ENCODE measurements at regions not wholly inside any gene's neighbourhood (a gene's known extent, or its start where the extent isn't known, plus 50 kb on each side); places are given as distances from the start of the nearest gene placed in this dataset.

DNA sequence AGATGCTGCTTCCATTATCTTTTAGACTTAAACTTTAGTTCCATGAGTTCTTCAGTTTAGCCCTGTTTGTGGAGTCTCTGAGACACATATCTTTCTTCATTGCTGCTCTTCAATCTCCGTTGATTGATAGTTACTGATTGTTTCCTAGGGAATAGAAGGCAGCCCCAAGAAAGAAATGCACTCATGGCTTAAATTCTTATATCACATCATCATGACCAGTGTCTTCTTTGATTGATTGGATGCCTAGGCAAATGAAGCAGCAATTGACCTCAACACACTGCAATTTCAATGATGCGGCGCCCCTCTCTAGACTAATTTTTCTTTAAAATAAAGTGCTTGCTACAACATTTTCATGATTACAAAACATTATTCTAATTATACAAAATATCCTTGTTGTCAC lies 576.5 kb upstream of the VSTM2A start:
- no peak for DNase-seq (ENCODE audit: low spot score)

DNA sequence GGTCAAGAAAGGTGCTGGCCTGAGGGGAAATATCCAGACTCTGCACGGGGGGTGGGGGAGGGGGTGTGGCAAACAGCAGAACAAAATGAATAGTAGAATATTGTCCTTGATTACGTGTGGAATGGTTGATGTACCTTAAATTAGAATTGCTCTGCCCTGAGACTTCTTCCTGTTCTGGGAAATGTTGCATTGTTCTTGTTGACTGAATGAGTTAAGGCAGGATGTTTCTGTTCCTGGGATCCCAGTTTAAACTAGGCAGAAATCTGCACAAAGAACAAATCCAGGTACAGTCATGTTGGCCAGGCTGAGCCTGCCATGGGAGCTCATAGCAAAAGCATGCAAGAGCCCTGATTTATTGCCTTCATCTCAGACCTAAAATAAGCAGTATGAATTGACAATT lies 558.7 kb upstream of the VSTM2A start:
- no peak for DNase-seq (ENCODE audit: low spot score)

DNA sequence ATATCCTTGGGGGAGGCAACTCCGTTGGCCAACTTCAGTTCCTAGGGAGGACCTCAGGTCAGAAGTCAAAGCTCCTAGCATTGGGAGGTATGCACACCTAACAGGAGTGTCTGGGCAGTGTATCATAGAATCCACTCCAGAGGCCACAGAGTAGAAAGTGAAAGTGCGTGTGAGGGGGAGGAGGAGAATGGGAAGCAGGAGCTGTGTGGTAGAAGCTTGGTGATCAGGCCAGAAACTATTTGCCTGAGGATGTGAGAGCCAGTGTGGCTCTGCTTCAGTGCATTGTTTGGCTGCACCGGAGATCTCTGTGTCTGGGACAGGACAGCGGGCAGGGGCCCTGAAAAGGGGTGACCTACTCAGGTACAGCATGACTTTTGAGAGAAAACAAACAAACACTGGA lies 557.4 kb upstream of the VSTM2A start:
- DNase-seq (ENCODE audit: low spot score) = no peak

DNA sequence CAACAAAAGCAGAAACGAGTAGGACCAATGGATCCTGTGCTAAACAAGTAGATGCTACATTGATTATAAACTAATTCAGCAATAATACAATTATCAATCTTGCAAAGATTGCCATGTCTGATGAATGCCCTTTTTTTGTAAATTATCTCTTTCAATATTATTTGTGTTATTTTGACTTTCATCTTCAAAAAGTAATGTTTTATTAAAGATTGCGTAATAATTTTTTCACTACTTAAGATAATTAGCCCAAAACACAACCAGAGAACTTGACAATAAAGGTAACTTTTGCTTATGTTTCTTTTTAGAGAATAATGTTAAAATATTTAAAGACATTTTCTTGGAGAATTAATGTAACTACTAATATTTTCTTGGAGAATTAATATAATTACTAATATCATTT lies 553.8 kb upstream of the VSTM2A start:
- DNase-seq (ENCODE audit: low spot score) = no peak

DNA sequence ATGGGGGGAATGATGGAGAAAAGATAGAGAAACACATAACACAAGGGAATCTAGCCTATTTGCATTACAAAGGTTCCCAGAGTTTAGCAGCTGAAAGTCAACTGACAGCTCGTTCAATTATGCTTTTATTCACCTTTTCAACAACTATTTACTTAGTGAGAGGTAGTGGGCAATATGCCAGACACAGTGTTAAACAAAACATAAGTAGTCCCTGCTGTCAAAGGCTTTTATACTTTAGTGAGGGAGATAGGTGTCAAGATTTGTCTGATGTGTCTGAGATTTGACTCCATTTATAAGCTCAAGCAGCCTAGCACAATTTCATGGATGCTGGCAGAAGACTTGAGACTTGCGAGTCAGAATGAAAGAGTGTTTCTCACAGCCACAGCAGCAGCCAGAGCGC lies 549.0 kb upstream of the VSTM2A start:
- no peak for DNase-seq (ENCODE audit: low spot score)

DNA sequence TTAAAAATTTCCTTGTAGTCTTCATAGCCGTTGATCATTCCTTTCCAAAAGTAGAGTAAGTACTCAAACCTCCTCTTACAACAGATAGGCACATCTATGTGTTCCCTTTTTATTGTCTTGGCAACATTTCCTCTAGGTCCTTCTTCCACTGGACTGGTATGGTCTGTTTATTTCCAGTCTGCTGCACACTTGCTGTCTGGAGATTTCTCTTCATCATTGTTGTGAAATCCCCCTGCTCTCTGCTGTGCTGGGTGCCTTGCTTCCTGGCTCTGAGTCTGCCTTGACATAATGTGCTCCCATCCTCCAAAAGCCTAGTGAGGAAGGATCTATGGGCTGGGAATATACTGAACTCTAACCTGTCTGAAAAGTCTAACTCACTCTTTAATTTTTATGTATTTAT lies 545.3 kb upstream of the VSTM2A start:
- no peak for DNase-seq (ENCODE audit: low spot score)

DNA sequence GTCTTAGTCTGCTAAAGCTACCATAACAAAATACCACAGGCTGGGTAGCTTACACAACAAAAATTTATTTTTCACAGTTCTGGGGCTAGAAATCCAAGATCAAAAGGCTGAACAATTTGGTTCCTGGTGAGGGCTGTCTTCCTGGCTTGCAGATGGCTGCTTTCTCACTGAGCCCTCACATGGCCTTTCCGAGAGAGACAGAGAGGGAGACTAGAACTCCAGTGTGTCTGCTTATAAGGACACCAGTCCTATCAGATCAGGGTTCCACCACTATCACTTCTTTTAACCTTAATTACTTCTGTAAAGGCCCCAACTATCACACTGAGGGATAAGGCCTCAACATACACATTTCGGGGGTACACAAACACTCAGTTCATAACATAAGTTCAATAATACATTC lies 527.4 kb upstream of the VSTM2A start:
- no peak for DNase-seq (ENCODE audit: low spot score)

DNA sequence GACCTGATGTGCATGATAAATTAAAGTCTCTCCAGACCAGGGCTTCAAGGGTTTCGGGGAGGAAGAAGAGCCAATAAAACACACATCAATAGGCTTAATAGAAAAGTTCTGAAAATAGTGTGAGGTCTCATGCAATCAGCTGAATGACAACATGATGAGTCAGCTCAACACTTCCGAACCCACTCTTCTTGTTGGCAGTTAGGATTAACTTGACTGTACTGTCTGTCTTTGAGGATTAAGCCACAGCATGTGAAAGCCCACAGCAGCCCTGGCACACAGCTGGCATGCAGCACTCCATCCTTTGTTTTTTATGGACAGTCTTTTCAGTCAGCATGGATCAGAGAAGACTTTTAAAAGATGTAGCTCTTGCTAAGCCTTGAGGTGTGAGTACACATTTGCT lies 526.9 kb upstream of the VSTM2A start:
- DNase-seq (ENCODE audit: low spot score) = no peak

DNA sequence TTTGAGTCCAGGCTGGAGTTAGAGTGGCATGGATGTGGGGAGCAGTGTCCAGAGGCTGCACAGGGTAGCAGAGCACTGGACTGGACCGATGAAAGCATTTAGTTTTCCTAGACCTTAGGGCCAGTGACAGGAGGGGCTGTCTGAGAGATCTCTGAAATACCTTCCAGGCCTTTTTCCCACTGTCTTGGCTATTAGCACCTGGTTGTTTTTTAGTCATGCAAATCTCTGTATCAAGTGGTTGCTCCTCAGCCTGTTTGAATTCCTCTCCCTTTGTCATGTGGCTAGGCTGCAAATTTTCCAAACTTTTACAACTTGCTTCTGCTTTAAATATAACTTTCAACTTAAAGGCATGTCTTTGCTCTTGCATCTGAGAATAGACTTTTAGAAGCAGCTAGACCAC lies 504.3 kb upstream of the VSTM2A start:
- DNase-seq (ENCODE audit: low spot score) = no peak

DNA sequence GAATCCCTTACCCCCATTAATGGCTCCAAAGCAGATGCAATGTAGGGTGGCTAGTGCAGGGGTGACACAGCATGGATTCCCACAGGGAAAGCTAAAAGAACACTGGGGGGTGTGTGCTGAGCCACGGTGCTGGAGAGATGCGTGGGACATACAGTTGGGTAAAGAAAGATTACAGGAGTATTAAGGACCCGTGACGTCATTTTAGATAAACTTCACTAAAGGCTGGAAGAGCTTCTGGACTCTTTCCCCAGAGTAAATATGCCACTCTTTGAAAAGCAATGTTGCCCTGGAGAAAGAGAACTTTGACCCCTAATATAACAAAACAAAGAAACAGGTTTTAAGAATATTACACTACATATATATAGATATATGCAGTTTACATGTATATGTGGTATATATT lies 481.5 kb upstream of the VSTM2A start:
- no peak for DNase-seq (ENCODE audit: low spot score)

DNA sequence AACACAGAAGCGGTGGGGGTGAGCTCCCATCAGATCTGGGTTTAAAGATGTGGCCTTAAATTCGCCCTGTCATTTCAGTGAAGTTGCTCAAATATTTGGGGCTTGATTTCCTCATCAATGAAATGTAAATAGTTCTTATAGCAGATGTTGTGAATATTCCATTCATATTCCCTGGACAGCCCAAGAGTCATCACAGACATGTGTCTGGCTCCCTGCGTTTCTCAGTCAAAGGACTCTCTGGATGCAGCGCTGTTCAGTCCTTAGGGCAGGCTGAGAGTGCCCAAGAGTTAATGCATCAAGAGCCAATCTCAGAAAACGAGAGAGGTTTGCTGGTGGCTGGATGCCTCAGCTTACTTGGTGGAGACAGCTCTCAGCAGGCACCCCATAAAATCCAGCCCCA lies 475.5 kb upstream of the VSTM2A start:
- DNase-seq (ENCODE audit: low spot score) = no peak

DNA sequence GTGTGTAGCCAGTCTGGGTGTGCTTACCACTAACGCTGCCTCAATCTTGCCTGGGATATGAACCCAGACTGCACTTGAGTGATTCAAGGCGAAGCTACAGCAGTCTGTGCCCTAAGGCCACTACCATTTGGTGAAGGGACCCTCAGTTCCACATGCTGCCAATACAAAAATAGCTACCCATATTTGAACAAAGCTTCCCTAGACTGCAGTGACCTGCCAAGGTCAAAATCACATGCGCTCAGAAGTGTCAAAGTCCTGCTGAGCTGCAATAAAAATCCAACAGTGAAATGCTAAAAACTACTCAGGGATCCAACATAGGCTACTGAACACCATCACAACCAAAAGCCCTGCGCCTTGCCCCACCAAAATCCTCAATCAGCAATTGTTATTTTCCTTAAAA lies 472.3 kb upstream of the VSTM2A start:
- DNase-seq (ENCODE audit: low spot score) = no peak

DNA sequence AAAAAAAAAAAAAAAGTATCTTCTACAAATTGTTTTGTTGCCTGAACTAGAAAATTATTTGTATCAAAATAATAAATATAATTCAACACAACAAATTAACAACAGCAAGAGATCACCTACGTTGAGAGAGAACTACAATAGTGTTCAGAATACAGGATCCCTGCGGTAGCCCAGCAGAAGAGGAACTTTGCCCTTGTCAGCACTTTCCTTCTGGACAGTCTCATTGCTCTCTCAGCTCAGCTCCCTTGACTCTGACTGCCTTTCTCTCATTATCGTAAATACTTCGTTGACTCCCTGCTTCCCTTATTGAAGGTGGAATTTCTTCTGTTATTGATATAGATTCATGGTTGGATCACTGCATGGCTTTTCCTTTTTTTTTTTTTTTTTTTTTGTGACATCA lies 469.5 kb upstream of the VSTM2A start:
- no peak for DNase-seq (ENCODE audit: low spot score)

DNA sequence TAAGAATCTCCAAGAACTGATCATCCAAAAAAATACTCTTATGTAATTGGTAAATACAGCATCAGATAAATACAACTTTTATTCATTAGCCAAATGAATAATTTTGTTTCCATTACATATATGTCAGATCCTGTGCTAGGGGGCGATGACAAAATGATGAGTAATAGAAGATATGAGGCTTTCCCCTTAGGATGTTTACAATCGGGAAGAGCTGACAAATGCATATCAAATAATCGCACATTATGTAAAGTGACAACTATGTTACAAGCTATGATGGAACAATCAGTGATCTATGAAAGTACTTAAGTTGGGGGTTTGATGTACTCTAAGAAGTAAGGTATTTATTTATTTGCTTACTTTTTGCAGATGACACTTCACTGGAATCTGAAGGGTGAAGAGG lies 465.6 kb upstream of the VSTM2A start:
- no peak for DNase-seq (ENCODE audit: low spot score)

DNA sequence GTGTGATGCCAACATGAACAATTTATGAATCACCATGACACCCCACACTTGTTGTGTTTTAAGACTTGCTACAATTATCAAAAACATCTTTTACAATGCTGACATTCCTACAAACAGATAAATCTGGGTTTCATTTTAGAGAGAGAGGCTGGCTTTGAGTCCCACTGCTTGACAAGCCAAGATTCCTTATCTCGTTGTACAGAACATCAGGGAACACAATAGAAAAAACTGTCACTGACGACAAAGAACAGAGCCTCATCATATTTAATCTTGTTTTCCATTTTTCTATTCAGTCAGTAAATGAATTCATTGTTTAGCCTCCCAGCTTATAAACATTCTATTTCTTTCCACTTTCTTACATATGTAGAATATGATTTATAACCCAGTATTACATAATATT lies 461.6 kb upstream of the VSTM2A start:
- no peak for DNase-seq (ENCODE audit: low spot score)

DNA sequence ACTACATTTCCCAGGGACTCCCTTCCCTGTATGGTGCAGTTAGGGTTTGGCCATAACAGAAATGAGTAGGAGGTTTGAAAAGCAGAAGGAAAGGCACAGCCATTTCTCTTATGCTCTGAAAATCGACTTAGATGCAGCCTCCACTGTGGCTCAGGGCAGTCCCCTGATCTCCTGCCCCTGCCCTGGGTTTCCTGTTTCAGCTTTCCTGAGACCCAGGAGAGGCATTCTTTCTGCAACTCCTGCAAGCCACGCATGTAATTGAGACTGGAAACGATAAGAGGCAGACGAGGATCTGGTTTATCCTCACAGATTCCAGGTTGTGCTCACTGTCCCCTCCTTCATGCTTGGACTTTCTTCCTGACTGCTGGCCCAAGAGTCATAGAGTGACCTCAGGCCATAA lies 461.2 kb upstream of the VSTM2A start:
- no peak for DNase-seq (ENCODE audit: low spot score)

DNA sequence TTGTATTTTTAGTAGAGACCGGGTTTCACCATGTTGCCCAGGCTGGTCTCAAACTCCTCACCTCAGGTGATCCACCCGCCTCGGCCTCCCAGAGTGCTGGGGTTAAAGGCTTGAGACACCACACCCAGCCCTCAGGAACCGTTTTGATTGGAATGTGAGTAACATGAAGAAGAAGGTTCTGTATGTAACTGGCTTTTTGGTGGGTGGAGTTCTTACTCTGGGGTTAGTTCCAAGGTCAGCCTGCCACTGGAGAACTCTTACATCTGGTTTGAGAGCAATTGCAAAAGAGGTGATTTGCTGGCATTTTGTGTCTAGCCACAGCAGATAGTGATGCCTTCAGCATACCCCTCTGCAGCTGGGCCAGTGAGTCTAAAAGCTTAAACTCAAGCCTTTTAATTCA lies 457.8 kb upstream of the VSTM2A start:
- DNase-seq (ENCODE audit: low spot score) = no peak

DNA sequence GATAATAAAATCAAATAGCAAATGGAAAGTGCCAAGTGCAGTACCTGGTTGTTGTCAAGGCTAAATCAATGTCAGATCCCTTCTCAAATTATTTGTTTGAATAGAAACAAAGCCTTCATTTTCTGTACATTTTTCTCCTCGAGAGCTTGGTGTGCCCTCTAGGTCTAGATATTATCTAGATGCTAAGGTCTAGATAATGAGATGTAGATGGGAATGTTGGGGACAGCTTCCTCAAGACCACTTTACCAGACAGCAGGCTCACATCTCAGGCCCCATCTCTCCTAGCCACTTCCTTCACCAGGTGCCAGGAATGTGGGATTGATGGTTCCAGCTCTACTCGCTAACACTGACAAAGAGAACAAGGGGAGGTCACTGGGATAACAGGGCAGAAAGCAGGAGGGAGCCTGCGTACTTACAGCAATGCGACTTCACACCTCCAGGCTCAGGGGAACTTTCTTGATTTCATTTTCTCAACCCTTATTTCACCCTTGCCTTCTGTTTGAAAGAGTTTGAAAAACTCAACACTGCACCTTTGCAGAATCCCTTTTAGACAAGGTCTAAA lies 451.4 kb upstream of the VSTM2A start:
- DNase-seq (ENCODE audit: low spot score) = no peak

DNA sequence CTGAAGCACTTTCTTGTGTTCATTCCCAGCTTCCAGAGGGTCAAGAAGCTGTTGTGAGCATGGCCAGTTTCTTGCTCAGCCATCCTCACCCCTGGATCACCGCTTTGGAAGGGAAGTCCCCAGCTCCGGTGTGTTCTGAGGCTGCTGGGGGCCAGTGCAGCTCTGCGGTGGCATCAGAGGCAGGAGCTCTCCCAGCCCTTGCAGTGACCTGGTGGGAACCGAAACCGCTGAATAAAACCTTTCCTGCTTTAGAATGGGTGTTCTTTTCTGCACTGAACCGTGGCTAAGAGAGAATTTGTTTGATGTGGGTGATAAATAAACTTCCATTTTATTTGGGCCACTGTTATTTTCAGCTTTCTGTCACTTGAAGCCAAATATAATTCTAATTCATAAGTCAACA lies 450.9 kb upstream of the VSTM2A start:
- DNase-seq (ENCODE audit: low spot score) = no peak

DNA sequence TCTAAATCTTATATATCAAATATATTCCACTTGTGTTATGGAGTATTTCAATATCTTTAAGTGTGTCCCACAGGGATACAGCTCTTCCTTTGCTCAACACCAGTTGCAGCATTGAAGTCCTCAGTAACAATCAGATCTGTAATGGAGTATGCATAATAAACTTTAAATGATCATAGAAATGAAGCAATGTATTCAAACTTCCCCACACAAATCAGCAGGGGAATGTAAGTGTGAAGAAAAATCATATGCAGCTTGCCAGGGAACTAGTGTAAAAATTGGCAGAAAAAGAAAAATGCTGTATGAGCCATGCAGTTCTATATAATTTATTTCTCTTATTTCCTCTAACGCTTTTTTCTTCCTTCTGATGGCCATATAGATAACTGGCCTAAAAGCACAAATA lies 444.3 kb upstream of the VSTM2A start:
- DNase-seq (ENCODE audit: low spot score) = no peak

DNA sequence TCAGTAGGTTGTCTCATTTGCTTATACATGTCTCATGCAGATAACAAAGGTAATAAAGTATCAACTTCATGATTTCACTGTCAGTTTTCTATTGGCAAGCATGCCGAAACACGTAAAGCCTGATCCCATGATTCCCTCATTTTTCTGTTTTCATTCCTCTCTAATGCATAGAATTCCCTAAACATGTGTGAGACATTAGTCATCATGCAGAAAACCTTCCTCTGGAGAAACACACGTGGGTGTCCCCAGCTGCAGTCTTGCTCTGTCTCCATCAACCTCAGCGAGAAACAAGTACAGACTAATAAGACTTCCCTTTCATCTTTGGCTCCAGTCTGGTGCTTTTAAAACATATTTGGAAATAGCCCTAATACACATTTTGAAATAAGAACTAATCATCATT lies 432.7 kb upstream of the VSTM2A start:
- no peak for DNase-seq (ENCODE audit: low spot score)

DNA sequence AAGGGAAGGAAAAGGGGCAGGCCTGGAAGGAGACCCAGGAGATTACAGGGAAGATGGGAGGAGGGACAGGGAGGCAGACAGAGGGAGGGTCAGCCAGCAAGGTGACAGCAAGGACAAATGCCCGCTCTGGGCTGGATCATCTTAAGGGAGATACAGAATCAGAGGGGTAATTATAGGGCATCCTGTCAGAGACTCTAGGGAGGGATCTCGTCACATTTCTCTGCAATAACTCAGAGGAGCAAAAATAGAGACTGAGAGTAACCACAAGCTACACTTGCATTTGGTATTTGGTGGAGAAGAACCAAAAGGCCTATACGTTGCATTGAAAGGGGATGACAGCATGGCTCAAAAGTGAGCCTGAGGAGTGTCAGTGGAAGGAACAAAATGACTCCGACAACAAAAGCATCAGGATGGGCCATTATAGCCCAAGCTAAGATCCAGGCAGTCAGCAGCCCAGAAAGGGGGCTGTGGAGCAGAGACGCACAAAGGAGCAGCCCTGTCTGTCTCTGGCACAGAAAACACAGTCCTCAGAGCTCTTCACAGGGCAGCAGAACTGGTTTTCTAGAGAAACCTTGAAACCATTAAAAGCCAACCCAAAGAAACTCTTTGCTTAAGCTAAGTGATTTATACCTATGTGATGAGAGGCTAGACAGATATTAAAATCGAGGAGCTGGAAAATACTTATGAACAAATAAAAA lies 430.2 kb upstream of the VSTM2A start:
- no peak for DNase-seq (ENCODE audit: low spot score)

DNA sequence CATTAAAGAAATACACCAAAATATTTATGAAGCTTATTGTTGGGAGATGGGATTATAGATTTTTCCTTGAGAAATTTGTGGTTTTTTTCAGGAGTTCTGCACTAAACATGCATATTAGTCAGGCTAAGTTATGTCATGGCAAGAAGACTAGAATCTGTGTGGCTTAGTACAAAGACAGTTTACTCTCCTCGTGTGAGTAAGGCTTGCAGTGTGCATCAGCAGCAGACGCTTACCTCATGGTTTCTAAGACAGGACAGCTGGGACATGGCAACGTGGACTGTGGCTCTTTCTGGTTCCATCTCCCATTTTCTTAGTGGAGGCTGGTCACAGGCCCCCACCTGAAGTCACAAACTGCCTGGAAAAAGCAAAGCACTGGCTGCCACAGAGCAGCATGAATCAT lies 429.6 kb upstream of the VSTM2A start:
- no peak for DNase-seq (ENCODE audit: low spot score)

DNA sequence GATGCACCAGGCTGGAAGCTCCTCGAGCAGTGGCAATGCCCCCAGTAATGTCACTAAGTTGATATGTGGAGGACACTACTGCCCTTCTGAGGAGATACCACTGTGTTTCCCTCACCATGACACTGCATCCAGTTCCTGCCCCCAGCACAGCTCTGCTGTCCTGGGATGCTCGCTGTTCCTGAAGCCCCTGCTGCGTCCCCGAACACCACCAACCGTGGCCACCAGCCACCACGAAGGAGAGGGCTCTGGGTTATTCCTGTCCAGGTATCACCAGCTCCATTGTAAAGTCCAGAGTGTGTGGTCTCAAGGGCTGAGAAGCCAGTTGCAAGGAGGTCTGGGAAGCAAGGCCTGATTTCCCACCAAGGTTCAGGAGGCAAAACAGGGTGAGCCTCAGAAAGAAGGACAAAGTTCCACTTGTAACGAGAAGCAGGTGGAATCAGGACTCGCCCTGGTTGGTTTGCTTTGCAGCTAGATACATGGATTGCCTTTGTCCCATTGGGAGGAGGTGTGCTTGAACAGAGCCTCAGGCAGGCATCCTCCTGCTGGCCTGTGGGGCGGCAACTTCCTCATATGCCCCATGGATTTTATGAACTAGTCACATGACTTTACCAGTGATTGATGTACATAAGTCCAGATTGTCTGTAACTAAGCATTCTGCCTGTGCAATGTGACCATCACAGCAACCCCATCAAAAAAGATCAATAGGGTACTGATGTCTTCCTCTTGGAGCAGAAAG lies 427.0 kb upstream of the VSTM2A start:
- no peak for DNase-seq (ENCODE audit: low spot score)

Measured in ureter (tissue), 1 donor.